ENCODE measurements at regions not wholly inside any gene's neighbourhood (a gene's known extent, or its start where the extent isn't known, plus 50 kb on each side); places are given as distances from the start of the nearest gene placed in this dataset.

- TF ChIP-seq CTCF (IDR thresholded peaks at IDR 0.05; ENCODE audit: low read depth, low read length) (no peak), EZH2phosphoT487 (IDR thresholded peaks at IDR 0.05; ENCODE audit: low read depth) (no peak)
Observed at GRCh38 chr20:40739841-40740240, 50.8 kb upstream of the MAFB start.

Data from OCI-LY3 (cell line).